Sciatic nerve (tissue), 2 donors: ENCODE measurements at regions not wholly inside any gene's neighbourhood (a gene's known extent, or its start where the extent isn't known, plus 50 kb on each side); places are given as distances from the start of the nearest gene placed in this dataset.
"Not testable (repeated sequence)": the region's sequence is repeated elsewhere in the genome, so short reads cannot be mapped to it uniquely, and the experiment has no call there.

ENCODE experiments used
- ATAC-seq: fragments of 200-7000 bp; cut with Tn5 transposase; one replicate; pipeline ENCODE4 v1.9.1; 2020; ENCODE audit warnings: mild to moderate bottlenecking, moderate library complexity
- DNase-seq: peaks from one replicate; pipeline ENCODE4 v3.0.0-alpha.2; 2020; ENCODE audit warnings: low spot score
- intact Hi-C: fragments of 100-400 bp; cut with DNase I; formaldehyde crosslinking; loops from one replicate; pipeline ENCODE4 v1.14.2; 2022
- donor health status: DM: no; HTN: no; CAD: no.
- donor health status: DM: no; HTN: no; CAD: no.

DNA sequence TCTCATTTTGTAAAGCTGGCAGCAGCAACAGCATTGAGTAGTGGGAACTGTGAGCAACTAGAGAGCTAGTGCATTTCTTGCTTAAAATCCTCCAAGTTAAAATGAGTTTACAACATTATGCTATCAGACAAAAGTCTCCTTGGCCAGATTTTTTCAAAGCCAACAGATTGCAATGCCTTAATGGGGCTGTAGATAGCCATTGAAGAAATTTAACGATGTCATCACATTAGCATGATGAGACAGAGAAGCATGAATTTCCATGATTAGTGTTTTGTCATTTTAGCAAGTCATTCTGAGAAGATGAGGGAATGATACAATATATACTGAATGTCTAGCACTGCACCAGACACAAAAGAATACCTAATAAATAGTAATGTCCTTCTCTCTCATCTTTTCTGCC is 307.5 kb upstream of the REG3G start:
- ATAC-seq (no peak), DNase-seq (no peak)
- intact Hi-C loops: no loop called here

DNA sequence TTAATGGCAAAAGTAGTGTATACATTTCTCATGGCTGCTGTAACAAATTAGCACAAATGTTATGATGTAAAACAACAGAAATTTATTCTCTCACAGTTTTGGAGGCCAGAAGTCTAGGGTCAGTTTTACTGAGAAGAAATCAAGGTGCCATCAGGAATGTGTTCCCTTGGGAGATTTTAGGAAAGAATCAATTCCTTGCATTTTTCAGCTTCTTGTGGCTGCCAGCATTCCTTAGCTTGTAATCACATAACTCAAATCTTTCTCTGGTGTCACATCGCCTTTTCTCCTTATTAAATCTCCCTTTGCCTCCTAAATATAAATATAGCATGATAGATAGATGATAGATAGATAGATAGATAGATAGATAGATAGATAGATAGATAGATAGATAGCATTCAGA is 307.0 kb upstream of the REG3G start:
- DNase-seq (no peak), ATAC-seq (no peak)
- intact Hi-C loops: no loop called here

DNA sequence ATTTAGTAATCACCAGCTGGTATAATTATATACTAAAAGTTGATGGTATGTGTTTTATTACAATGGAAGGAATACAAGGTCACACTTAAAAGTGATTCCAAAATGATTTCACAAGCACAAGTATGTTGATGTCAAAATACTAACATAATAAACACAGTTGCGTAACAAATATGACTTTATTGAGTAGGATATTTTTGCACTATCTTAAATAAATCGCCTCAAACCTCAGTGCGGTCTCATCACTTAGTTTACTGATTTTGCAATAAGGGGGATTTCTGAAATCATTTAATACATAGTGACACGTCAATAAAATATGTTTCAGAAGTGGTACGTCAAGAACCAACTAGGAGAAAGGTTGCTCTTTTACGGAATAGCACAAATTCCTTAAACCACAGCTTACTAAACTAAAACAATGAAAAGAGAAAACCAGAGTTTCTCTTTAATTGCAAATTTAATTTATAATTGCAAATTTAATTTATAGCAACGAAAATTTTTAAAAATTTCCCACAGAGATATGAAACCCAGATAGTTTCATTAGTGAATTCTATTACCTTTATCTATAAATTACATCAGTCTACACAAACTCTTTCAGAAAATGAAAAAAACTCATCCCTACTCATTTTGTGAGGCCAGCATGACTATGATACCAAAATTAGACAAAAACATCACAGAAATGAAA is 304.0 kb upstream of the REG3G start:
- DNase-seq (no peak), ATAC-seq (no peak)
- intact Hi-C loops: no loop called here

DNA sequence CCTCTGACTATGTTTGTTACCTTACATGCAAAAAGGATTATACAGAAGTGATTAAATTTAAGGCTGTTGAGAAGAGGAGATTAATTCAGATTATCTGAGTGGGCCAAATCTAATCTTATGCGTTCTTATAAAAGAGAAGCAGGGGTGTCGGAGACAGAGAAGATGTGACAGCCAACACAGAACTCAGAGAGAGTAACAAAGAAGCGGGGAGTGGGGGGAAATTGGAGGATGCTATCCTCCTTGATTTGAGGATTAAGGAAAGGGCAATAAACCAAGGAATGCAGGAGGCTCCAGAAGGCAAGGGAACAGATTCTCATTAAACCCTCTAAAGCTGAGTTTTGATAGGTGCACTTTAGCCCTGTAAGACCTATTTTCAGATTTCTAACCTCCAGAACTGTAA is 291.3 kb upstream of the REG3G start:
- no peak for ATAC-seq
- DNase-seq: no peak
- intact Hi-C loops: no loop called here

DNA sequence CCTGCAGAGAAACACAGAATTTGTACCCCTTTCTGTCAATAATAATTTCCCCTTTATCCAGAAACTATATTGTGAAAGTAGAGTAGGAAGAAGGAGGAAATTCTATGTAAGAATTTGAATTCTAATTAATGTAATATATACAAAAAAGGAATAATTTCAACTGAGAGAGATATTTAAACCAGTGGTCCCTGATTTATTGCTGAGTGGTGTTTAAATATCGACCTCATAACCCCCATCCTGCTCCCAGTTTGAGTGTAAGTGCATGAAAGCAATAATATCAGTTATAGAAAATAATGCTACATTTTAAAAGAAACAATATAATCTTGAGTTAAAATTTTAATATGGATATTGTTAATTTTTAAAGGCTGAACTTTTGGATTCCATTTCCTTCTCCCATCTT is 286.2 kb upstream of the REG3G start:
- intact Hi-C loops: no loop called here
- no peak for DNase-seq
- ATAC-seq: no peak

DNA sequence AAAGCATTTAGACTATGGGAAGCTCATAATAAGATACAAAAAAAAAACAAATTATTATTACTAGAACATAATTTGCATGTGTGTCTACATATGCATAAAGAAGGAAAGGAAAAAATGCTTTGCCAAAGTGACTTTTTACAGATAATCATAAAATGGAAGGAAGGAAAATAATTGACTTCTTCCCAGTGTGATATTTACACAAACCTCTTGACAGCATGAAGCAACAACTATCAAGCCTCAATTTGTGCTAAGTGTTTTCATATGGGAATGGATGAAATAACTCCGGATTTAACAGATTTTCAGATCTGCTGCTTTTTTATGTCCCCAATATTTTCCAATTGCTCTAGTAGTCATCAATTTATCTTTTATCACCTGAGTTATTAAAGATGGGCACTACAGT is 275.9 kb upstream of the REG3G start:
- ATAC-seq (no peak), DNase-seq (no peak)
- intact Hi-C loops: no loop called here

DNA sequence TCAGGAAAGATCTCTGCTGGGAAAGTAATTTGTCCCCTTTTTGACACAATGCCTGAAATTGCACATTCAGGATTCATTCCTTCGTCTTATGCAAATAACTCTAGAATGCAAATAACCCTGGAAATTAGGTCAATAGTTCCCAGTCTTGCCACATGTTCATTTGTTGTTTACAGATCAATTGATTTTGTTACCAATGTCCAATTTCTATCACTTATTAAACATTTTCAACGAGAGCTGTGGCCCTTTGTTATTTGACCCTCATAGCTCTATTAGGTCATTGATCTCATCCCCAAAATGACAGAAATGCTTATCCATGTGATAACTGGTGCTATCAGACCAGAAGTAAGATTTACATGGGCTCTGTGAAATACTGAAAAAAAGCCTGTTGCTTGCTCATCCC is 275.3 kb upstream of the REG3G start:
- intact Hi-C loops: no loop called here
- ATAC-seq (no peak), DNase-seq (no peak)

DNA sequence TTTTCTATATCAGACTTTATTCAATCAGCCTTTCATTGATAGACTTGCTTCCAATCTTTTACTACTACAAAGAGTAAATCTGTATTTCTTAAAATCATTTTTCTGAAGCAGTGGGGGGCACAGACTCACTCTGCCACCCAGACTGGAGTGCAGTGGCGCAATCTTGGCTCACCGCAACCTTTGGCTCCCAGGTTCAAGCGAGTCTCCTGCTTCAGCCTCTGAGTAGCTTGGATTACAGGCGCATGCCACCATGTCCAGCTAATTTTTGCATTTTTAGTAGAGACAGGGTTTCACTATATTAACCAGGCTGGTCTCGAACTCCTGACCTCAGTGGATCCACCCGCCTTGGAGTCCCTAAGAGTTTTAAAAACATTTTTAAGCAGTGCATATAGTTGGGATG is 270.6 kb upstream of the REG3G start:
- intact Hi-C loops: no loop called here
- no peak for DNase-seq

DNA sequence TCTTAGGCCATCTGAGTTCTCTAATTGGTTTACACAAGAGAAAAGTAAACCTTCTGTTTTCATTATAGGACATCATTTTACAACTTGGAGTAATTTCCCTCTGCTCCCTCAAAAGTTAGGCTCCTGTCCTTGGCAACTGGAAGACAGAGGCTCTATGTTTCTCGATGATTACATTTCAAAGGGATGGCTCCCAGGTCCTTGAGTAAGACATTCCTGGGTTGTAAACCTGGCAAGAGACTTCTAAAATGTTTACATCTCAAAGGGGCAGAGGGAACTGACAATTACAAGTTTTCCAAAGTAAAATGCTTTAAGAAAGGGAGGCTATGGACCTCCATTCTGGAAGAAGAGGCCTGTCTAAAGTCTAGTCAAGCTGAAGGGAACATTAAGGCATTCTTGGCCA is 268.3 kb upstream of the REG3G start:
- no peak for ATAC-seq
- intact Hi-C loops: no loop called here
- DNase-seq: no peak

More for the DNA sequence above, 270.6 kb upstream of the REG3G start:
- ATAC-seq: no peak

DNA sequence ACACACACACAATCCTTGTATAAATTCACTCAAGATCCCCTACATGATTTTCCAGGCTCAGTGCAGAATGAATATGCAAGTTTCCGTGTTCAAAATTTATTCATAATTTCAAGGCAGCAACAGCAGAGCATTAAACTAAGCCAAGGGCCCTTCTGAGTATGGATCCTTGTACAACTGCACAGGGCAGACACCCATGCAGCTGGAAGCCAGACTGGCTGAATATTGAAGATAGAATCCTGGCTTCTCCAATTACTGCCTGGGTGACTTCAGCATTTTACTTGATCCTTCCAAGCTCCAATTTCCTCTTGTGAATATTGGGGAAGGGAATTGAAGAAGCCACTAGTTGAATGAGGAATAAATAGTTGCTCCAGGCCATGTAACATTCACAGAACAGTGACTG is 267.9 kb upstream of the REG3G start:
- intact Hi-C loops: no loop called here
- DNase-seq: no peak
- no peak for ATAC-seq

DNA sequence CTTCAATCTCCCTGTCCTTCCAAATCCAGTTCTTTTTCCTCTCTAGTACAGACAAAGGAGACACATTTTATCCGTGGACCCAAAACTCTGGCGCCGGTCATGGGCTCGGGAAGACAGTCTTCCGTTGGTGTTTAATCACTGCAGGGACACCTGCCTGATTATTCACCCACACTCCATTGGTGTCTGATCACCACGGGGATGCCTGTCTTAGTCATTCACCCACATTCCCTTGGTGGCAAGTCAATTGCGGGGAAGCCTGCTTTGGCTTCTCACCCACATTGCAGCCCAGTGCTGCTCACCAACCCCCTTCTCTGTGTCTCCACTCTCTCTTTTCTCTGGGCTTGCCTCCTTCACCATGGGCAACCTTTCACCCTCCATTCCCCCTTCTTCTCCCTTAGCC is 266.7 kb upstream of the REG3G start:
- intact Hi-C loops, ATAC-seq, DNase-seq: not testable (repeated sequence)

DNA sequence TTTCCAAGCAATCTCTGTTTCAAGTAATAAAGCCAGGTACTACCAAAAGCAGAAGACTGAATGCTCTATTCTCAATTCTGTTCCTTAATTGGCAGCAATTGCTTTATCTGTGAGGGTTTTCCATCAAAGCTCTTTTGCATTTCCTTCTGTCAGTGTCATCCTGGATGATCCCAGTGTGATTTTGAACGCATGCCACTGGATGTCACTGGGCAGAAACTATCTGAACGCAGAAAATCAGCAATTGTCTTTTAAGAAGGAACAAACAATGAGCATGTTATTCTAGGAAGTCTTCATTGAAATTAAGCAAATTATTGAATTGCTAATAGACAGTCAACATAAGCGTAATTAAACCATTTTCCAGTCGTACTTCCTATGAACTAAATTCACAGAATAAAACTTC is 259.0 kb upstream of the REG3G start:
- ATAC-seq (no peak), DNase-seq (no peak)
- intact Hi-C loops: no loop called here

DNA sequence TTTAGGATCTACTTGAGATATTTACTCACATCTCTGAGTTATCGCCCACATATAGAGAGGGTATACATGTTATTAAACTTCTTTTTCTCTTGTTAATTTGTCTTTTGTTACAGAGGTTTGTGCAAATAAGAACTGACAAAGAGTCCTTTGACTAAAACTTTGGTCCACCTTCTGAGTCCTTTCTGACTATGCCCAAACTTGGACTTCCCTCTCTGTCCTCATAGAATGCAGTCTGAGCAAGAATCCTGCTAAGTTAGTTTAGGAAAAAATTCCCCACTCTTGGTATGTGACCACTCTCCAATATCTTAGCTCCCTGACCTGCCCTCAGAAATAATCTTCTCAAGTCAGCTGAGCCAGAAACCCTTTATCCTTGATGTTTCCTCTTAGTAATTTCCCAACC is 257.5 kb upstream of the REG3G start:
- no peak for ATAC-seq
- no peak for DNase-seq

DNA sequence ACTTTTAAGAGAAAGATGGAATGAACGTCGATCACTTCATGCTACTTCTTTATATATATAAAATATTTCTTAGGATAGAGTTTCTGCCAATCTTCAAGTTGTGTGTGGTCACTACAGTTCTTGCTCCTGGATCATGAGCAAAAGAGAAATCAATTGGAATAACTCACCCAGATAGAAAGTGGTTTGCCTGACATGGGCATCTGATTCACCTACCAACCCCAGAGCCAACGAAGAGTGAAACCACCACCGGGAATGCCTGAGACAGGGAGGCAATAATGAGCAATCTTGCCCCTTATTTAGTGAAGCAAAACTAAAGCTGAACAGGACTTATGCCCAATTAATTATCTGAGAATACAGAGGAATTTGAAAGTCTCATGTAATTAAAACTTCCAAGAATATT is 250.2 kb upstream of the REG3G start:
- no peak for ATAC-seq
- no peak for DNase-seq
- intact Hi-C loops: no loop called here

More for the DNA sequence above, 257.5 kb upstream of the REG3G start:
- intact Hi-C loops: no loop called here

DNA sequence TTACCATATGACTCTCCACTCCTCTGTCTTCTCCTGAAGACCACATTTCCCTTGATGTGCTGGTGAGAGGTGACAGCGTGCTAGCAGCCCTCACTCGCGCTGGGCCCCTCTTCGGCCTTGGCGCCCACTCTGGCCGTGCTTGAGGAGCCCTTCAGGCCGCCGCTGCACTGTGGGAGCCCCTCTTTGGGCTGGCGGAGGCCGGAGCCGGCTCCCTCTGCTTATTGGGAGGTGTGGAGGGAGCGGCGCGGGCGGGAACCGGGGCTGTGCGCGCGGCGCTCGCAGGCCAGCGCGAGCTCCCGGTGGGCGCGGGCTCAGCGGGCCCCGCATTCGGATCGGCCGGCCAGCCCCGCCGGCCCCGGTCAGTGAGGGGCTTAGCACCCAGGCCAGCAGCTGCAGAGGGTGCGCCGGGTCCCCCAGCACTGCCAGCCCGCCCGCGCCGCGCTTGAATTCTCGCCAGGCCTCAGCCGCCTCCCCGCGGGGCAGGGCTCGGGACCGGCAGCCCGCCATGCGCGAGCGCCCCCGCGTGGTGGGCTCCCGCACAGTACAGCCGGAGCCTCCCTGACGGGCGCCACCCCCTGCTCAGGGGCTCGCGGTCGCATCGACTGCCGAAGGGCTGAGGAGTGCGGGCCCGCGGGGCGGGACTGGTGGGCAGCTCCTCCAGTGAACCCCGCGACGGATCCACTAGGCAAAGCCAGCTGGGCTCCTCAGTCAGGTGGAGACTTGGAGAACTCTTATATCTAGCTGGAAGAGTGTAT is 246.6 kb upstream of the REG3G start:
- ATAC-seq: no peak
- no peak for DNase-seq
- intact Hi-C loops: no loop called here

DNA sequence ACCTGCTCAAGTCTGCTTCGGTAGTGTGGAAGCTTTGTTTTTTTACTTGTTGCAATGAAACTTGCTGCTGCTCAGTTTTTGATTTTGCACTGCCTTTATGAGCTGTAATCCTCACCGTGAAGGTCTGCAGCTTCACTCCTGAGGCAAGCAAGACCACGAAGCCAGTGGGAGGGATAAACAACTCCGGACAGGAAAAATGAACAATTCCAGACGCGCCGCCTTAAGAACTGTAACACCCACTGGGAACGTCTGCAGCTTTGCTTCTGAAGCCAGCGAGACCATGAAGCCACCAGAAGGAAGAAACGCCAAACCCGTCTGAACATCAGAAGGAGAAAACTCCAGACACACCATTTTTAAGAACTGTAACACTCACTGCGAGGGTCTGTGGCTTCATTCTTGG is 245.7 kb upstream of the REG3G start:
- intact Hi-C loops: no loop called here
- DNase-seq: no peak
- ATAC-seq: no peak

DNA sequence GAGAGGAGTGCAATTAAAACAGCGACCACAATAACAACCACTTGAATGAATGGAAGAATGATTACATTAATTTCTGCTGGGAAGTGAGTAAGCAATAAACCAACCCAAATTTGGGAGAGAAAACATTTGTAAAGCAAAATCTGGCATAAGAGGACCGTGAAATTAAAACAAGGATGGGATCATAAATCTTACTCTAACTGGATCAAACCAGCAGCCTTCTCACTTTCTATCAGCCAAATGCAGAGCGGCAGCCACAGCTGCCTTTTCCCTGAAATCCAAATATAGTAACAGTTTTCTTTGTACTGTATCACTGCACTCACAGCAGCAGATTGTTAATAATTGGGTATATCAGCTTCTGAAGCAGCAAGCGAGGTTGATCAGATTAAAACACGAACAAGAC is 245.2 kb upstream of the REG3G start:
- intact Hi-C loops: no loop called here
- no peak for DNase-seq
- no peak for ATAC-seq

DNA sequence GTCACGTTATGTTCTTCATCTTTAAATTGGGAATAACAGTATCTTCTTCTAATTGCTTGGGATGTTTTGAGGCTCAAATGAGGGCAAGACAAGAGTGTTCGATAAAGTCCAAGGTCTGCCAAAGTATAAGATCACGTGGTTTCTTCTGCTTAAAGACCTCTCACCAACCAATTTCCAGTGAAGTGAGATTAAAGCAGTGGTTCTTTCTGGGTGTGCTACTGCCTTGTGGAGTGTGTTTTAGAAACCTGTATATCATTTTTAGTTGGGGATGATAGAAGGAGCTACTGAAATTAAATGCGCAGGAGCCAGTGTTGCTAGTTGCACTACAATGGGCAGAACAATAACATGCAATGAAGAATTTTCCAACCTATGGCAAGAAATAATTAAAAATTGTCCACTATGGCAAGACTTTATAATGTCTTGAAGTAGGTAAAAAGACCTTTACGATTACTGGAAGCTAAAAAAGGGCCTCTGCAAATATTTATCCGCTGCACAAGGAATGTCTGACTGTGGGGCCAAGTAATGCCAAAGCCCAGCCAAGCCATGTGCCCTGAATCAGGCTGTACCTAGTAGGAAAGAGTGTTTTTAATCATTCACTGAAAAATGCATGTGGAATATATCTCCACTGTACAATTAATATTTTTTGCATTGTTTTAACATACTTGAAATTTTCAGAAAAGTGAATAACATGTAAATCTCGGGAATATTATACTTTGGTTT is 244.5 kb upstream of the REG3G start:
- intact Hi-C loops: no loop called here
- DNase-seq: no peak
- ATAC-seq: no peak

DNA sequence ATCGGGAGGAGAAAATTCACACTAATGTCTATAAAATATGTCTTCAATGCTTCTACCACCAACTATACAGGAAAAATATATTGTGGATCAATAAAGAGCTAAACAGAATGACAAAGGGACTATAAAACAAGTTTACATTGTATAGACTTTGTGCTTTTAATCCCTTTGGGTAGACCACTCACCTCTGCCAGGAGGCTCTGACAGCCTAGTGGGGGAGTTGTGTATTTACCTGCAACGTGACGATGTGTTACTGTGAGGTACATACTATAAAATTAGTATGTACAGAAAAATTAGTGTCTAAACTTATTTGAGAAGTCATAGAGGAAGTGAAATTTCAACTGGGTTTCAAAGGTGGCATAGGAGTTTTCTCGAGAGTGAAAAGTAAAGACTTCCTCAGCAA is 243.3 kb upstream of the REG3G start:
- no peak for ATAC-seq
- intact Hi-C loops: no loop called here

DNA sequence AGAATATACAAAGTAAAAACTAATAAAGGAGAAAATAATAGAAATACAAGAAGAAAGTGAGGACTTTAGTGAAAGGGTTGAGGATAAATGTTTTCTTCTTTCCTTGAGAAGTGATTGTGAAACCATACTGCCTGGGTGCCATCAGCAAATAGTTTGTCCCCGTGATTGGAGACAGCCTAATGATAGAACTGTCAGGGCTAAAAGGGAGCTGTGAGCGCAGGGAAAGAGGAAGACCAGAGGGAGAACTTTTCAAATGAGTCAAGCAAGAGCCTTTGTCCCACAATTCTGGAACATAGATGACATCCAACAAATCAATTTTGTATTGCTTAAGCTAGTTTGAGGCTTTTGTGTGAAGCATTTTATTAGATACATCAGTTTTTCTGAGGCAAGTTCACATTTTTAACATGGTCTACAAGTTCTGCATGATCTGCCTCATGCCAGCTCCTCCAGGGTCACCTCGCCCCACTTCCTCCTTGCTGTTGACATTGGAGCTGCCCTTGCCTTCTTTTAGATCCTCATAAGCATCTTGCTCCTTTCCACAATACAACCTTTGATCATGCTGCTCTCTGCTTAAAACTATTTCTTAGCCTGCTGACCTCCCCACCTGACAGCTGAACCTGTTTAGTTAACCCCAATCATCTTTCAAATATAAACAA is 213.4 kb upstream of the REG3G start:
- intact Hi-C loops: no loop called here
- no peak for ATAC-seq
- DNase-seq: no peak

More for the DNA sequence above, 243.3 kb upstream of the REG3G start:
- DNase-seq: no peak
